NCI-H446 (cell line): ENCODE measurements at regions not wholly inside any gene's neighbourhood (a gene's known extent, or its start where the extent isn't known, plus 50 kb on each side); places are given as distances from the start of the nearest gene placed in this dataset.
"Not testable (repeated sequence)": the region's sequence is repeated elsewhere in the genome, so short reads cannot be mapped to it uniquely, and the experiment has no call there.

ENCODE experiments used
- DNase-seq, 2 experiments: peaks; one replicate each; lab custom pipeline; 2025; lab: John Stamatoyannopoulos, UW

- DNase-seq, result no peak
Measured at GRCh38 chr14:53670701-53671100, 285.9 kb downstream of the BMP4 start.

- no peak for DNase-seq
Measured at GRCh38 chr14:53668897-53669296, 287.7 kb downstream of the BMP4 start.

DNA sequence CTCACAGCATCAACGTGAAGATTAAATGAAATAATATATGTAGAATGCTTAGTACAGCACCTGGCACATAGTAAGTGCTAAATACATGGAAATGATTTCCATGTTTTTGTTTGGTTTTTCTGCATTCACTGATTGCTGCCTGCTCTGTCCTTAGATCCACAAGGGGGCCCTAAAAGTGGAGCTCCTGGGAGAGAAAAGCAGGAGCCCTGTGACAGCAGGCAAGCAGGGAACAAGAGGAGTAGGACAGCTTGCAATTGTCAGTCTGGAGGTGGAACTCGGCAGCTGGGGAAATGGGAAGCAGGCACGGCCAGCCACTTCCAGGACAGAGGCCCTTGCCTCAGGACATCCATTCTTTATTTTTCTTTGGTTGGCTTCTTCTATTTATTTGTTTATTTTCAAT lies 292.9 kb downstream of the BMP4 start:
- no peak for DNase-seq

GRCh38 chr14:53655080-53655785 lies 301.4 kb downstream of the BMP4 start:
- DNase-seq, result no peak

GRCh38 chr14:53652068-53652467 lies 304.6 kb downstream of the BMP4 start:
- no peak for DNase-seq

DNA sequence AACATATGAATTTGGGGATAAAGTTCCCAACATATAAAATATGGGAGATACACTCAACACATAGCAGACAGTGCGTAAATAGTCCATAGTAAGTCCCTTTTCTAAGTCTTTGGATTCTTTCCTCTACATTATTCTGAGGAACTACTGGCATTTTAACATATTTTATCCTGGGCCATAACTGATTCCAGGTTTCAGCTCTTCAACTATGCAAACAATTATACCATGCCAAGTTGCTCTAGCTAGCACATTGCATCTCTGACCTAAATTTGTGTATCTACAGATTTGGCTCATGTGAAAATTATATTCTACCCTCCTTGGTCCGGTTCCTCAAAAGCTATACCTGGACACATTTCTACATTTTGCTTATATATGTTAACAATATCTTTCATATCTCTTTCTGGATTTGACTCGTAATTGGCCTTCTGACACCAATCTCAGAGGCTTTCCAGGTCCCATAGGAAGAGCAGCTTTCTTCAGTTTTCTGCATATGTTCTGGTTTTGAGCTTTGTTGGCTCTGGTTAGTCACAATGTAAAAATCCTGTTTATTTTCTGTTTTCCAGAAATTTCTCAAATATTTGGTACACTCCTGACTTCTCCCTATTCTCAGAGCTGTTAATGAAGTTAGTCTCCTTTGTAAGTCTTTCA lies 305.4 kb downstream of the BMP4 start:
- no peak for DNase-seq

DNA sequence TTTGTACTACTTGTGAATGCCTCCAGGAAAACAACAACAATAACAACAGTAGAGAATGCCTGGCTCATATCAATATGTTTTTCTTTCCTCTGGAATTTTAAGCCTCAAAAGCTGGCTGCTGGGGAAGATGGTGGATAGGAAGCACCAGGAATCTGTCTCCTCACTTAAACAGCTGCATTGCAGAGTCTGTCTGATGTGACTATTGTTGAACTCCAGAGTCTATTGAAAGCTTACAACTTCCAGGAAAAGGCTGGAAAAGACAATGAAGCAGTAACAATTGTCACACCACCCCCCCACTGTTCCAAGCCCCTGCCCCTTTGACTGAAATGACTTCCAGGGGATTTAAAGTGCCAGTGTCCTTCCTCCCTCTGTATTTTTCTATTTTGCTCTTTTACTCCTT lies 309.7 kb downstream of the BMP4 start:
- no peak for DNase-seq

DNA sequence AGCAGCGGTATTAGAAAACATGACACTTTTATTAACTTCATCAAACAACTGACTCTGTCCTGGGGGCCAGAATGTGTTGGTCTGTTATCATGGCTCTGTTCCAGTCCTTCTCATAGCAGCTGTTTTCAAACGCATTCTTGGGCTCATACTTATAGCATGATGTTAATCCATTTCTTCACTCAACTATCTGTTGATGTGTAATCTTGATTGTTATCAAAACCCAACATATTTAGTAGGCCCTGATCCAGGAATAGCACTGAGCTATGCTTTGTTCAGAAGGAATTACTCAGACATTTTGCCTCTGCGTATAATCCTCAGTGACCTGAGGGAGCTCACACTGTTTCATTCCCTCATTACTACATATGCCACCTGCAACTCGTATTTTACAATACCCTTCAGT lies 315.9 kb downstream of the BMP4 start:
- no peak for DNase-seq

GRCh38 chr14:53638966-53639365 lies 317.7 kb downstream of the BMP4 start:
- no peak for DNase-seq

DNA sequence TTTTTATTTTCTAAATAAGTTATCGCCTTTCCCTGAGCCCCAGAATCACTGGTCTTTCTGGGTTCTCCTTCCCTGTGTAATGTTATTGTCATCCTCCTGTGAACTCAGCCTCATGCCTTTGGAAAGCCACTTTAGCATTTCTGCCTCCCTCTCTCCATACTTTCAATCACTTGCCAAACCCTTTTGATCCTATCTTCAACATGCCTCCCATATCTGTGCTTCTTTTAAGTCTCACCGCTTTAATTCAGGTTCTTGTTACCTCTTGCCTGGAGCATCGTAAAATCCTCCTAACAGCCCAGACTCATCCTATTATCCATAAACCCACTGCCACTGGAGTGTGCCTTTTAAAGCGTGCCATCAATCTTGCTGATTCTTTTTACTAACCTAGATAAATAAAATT lies 321.8 kb downstream of the BMP4 start:
- no peak for DNase-seq

DNA sequence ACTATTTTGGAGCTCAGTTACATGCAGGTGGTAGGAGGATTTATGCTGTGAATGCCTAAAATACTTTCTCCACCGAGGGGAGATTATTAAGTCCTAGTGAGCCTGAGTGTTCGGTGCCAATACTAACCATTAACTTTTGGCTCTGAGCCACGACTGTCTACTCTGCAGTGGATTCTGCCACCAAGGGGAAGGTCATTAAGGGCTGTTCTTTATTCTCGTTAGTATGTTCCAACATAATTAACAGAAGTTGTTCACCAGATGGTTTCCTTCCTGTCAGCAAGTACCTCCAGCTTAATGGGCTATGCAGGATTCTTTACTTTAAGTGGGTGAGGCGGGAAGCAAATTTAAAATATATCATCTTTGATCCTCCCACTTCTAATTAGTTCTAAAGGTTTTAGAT lies 326.3 kb downstream of the BMP4 start:
- DNase-seq, result peak; percentile 86 to 98

DNA sequence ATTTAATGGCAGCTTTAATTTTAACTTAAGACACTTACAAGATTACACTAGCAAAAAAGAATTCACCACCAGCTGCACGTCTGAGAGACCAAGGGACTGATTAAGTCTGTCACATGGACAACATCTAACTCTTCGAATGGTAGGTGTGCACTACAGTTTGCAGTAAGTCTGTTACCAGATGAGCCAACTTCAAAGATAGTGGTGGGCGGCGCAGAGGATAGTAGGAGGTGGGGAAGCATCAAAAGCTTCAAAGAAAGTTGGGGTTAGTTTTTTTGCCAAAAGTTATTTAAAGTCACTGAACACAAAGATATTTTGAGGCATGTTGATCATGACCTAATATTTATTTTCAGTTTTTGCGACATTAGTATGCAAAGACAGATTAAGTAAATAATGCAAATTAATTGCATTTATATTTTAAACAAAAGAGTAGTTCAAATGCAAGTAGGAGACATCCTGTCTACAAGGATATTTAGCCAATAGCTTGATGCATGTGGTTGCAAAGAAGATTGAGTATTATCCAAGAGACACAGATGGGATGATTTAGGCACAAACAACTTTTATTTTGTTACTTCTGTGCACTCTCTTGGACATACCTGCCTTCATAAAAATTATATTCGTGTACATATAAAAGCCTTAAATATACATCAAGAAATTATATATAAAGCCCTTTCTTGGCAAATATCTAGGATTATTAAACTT lies 327.7 kb downstream of the BMP4 start:
- DNase-seq, result peak in 1 of 2 experiments; percentile 47

DNA sequence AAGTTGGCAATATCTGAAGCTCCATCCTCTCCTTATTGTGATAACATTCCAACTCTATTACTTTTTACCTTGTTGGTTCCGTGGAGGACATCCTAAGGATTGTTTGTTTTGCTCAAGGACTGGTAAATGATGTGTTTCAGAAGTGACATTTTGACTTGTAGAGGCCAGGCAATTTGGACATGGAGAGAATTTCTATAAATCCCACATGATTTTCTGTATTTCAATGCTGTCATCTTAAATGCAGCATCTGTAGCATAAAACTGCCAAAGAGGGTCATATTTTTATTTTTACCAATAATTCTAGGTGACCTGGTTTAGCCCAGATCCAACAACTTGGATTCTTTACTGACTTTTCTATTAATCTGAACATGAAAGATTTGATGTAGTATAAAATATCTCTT lies 328.4 kb downstream of the BMP4 start:
- DNase-seq, result no peak

DNA sequence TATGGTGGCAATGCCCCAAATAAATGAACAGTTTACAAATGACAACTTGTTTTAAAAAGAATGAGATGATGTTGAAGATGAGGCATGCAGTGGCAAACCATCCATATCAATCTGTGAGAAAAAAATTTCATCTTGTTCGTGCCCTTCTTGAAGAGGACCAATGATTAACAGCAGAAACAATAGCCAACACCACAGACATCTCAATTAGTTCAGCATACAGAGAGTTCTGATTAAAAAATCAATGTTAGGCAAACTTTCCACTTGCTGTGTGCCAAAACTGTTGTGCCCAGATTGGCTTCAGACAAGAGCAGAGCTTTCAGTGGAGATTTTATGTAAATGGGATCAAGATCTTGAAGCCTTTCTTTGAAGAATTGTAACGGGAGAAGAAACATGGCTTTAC lies 329.9 kb downstream of the BMP4 start:
- peak in 1 of 2 experiments; percentile 56 for DNase-seq

- peak in 1 of 2 experiments; percentile 16 for DNase-seq
Measured at GRCh38 chr14:53622447-53622846, 334.2 kb downstream of the BMP4 start.

- peak in 1 of 2 experiments; percentile 30 for DNase-seq
Measured at GRCh38 chr14:53621921-53622320, 334.7 kb downstream of the BMP4 start.

- no peak for DNase-seq
Measured at GRCh38 chr14:53621433-53621832, 335.2 kb downstream of the BMP4 start.

- DNase-seq, result no peak
Measured at GRCh38 chr14:53620890-53621289, 335.7 kb downstream of the BMP4 start.

DNA sequence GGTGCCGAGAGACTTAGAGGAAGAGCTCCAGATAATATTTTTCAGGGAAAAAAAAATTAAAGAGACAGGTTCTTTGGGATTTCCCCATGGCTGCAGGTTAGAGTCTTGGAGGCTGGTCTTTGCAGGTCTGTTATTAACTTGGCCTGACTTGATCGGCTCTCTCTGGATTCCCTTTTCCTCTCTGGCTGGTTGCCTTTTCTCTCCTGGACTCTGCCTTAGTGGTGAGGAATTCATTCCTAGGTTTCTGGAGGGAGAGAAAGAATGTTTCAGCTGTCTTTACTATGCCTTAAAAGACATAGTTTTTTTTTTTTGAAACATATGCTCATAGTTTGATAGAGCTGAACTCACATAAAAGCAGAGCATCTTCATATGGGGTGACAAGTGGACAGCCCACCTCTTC lies 336.3 kb downstream of the BMP4 start:
- DNase-seq, result peak in 1 of 2 experiments; percentile 35

DNA sequence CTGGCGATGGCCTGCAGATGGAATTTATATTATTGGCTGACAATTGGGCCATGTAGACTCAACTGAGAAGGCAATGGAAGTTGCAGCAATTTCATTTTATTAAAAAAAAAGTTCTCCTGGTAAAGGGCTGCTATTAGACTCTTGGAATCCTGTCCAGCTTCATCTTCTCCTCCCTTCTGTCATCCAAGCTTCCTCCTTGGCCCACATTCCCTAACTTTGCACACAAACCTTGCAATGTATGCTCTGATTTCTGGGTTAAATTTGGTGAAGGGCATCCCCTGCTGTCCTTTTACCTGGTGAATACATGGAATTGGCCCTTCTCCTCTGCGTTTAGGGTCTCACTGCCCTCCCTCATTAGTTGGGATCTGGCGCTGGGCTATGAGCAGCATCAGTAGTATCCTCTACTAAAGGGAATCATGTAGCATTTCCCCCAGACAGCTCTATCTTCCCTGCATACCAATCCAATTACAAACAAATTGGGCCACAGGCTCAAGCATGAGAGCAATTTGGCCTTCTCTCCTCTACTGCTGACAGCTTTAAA lies 336.9 kb downstream of the BMP4 start:
- DNase-seq, result peak in 1 of 2 experiments; percentile 54

GRCh38 chr14:53616536-53616935 lies 340.1 kb downstream of the BMP4 start:
- DNase-seq, result not testable (repeated sequence)

GRCh38 chr14:53615252-53615651 lies 341.4 kb downstream of the BMP4 start:
- DNase-seq, result no peak
